ENCODE measurements at regions not wholly inside any gene's neighbourhood (a gene's known extent, or its start where the extent isn't known, plus 50 kb on each side); places are given as distances from the start of the nearest gene placed in this dataset.

DNA sequence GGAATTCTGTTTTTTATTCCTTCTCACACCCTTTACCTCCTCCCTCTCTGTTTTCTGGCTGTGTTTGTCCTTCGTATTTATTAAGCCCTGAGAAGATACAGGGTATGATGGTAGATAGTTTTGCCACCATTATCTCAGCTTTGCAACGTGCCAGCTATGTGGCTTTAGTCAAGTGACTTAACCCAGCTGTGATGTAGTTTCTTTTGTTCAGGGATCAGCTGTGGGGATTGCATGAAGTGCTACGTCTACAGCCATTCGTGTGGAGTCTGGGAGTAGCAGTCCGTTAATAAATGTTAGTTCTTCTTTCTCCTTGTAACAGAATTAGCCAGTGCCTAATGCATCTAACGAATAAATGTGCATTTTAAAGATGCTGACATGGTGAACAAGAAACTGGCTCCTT lies 128.4 kb downstream of the HAPSTR1 start:
- no peak overlapping the region for H3K9ac ChIP-seq (ENCODE audit: low read depth, low read length, poor library complexity)
- peaks cover 0 to 3% of the 10 kb centered on the region in 2 donors for H3K9me3 ChIP-seq (replicated peaks in 1 of 2; ENCODE audit: control insufficient read depth in 2 of 2, insufficient read depth in 1 of 2, low read depth in 1 of 2, low read length in 2 of 2)
- H2AFZ ChIP-seq (ENCODE audit: low read length): no peak overlapping the region
- H2BK5ac ChIP-seq (ENCODE audit: low read length): no peak overlapping the region
- H3K79me1 ChIP-seq (ENCODE audit: low read depth, low read length): no peaks in the 10 kb centered on the region
- no peak overlapping the region for H2BK12ac ChIP-seq (ENCODE audit: low read length)
- no peak overlapping the region for H3K18ac ChIP-seq (ENCODE audit: low read length)
- no peaks in the 10 kb centered on the region for H3K27me3 ChIP-seq (ENCODE audit: control insufficient read depth in 3 of 3, insufficient read depth in 3 of 3, low read depth in 1 of 3, low read length in 3 of 3)
- H3K4ac ChIP-seq (ENCODE audit: low read length): no peak overlapping the region
- H3K4me2 ChIP-seq (ENCODE audit: insufficient read depth, low read length, poor library complexity, severe bottlenecking): no peak overlapping the region
- peak; percentile 4 for DNase-seq (ENCODE audit: low spot score)
- no peaks in the 10 kb centered on the region for H3K36me3 ChIP-seq (replicated peaks in 1 of 2; ENCODE audit: control insufficient read depth in 2 of 2, insufficient read depth in 2 of 2, low read length in 2 of 2)
- no peak overlapping the region for H3K14ac ChIP-seq (ENCODE audit: low read length)
- H4K8ac ChIP-seq (ENCODE audit: low read depth, low read length): no peak overlapping the region
- no peak overlapping the region for H3K4me3 ChIP-seq (ENCODE audit: low read length in 2 of 2)
- no peak overlapping the region for H2BK120ac ChIP-seq (ENCODE audit: low read depth, low read length)
- H4K91ac ChIP-seq (ENCODE audit: low read depth, low read length, poor library complexity): no peak overlapping the region
- WGBS, 2 donors (ENCODE audit: extremely low coverage in 2 of 2, insufficient read length in 2 of 2, insufficient replicate concordance in 1 of 2): no CpG with 5 or more reads among the region's 6 CpGs
- no peak overlapping the region for H3K27ac ChIP-seq (replicated peaks; ENCODE audit: low read length)
- peaks cover 5 to 7% of the 10 kb centered on the region in 2 donors for H3K4me1 ChIP-seq (ENCODE audit: control insufficient read depth in 2 of 2, insufficient read depth in 1 of 2, low read depth in 1 of 2, low read length in 2 of 2)
- H2BK15ac ChIP-seq (ENCODE audit: low read length): no peak overlapping the region
- H2AK5ac ChIP-seq (ENCODE audit: low read depth, low read length): no peak overlapping the region
- H3K23ac ChIP-seq (ENCODE audit: low read depth, low read length, poor library complexity): no peak overlapping the region

DNA sequence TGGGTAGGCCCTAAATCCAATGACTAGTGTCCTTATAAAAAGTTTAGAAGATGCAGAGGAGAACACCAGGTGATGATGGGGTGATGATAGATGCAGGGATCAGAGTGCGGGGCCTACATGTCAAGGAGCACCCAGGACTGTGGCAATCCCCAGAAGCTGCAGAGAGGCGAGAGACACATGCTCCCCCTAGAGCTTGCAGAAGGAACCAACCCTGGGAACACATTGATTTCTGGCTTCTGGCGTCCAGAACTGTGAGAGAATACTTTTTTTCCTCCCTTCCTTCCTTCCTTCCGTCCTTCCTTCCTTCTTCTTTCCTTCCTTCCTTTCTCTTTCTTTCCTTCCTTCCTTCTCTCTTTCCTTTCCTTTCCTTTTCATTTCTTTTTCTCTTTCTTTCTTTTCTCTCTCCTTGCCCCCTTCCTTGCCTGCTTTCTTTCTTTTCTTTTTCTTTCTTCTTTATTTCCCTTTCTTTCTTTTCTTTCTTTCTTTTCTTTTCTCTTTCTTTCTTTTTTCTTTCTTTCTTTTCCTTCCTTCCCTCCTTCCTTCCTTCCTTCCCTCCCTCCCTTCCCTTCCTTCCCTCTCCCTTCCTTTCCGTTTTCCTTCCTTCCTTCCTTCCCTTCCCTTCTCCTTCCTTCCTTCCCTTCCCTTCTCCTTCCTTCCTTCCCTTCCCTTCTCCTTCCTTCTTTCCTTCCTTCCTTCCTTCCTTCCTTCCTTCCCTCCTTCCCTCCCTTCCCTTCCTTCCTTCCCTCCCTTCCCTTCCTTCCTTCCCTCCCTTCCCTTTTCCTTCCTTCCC lies 134.3 kb downstream of the HAPSTR1 start:
- Histone ChIP-seq H2BK120ac (ENCODE audit: low read depth, low read length) (no peak overlapping the region), H2BK12ac (ENCODE audit: low read length) (no peak overlapping the region), H3K36me3 (replicated peaks in 1 of 2; ENCODE audit: control insufficient read depth in 2 of 2, insufficient read depth in 2 of 2, low read length in 2 of 2) (no peaks in the 10 kb centered on the region), H3K9me3 (replicated peaks in 1 of 2; ENCODE audit: control insufficient read depth in 2 of 2, insufficient read depth in 1 of 2, low read depth in 1 of 2, low read length in 2 of 2) (peaks cover 0 to 3% of the 10 kb centered on the region in 2 donors), H3K27ac (replicated peaks; ENCODE audit: low read length) (no peak overlapping the region), H2AK5ac (ENCODE audit: low read depth, low read length) (no peak overlapping the region), H3K27me3 (ENCODE audit: control insufficient read depth in 3 of 3, insufficient read depth in 3 of 3, low read depth in 1 of 3, low read length in 3 of 3) (no peaks in the 10 kb centered on the region), H3K4me2 (ENCODE audit: insufficient read depth, low read length, poor library complexity, severe bottlenecking) (no peak overlapping the region), H3K4me1 (ENCODE audit: control insufficient read depth in 2 of 2, insufficient read depth in 1 of 2, low read depth in 1 of 2, low read length in 2 of 2) (peaks cover 0 to 1% of the 10 kb centered on the region in 2 donors), H3K4ac (ENCODE audit: low read length) (no peak overlapping the region), H4K8ac (ENCODE audit: low read depth, low read length) (no peak overlapping the region), H3K9ac (ENCODE audit: low read depth, low read length, poor library complexity) (no peak overlapping the region), H3K23ac (ENCODE audit: low read depth, low read length, poor library complexity) (no peak overlapping the region), H3K4me3 (ENCODE audit: low read length in 2 of 2) (no peak overlapping the region), H2BK15ac (ENCODE audit: low read length) (no peak overlapping the region), H2AFZ (ENCODE audit: low read length) (no peak overlapping the region), H3K18ac (ENCODE audit: low read length) (no peak overlapping the region), H2BK5ac (ENCODE audit: low read length) (no peak overlapping the region), H3K79me1 (ENCODE audit: low read depth, low read length) (no peaks in the 10 kb centered on the region), H3K14ac (ENCODE audit: low read length) (no peak overlapping the region), H4K91ac (ENCODE audit: low read depth, low read length, poor library complexity) (no peak overlapping the region)
- DNase-seq (ENCODE audit: low spot score): peak; percentile 9
- WGBS, 2 donors (ENCODE audit: extremely low coverage in 2 of 2, insufficient read length in 2 of 2, insufficient replicate concordance in 1 of 2): no CpG with 5 or more reads among the region's 5 CpGs

DNA sequence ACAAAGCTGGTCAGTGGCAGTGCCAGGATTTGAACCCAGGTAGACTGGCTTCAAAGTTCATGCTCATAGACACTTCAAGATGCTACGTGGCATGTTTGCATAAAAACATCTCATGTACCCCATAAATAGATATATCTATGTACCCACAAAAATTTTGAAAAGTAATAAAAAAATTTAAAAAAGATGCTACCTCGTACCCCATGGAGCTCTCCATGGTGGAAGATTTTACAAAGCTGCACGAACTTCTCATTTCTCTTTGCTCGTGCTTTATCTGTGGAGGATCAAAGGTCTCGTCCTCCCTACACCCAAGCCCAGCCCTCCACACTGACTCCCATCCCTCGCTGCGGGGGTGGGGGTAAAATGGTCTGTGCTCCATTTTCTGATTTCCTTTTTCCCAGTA lies 135.5 kb downstream of the HAPSTR1 start:
- no peaks in the 10 kb centered on the region for H3K4me1 ChIP-seq (ENCODE audit: control insufficient read depth in 2 of 2, insufficient read depth in 1 of 2, low read depth in 1 of 2, low read length in 2 of 2)
- H2AFZ ChIP-seq (ENCODE audit: low read length): no peak overlapping the region
- no peaks in the 10 kb centered on the region for H3K27me3 ChIP-seq (ENCODE audit: control insufficient read depth in 3 of 3, insufficient read depth in 3 of 3, low read depth in 1 of 3, low read length in 3 of 3)
- no peaks in the 10 kb centered on the region for H3K36me3 ChIP-seq (replicated peaks in 1 of 2; ENCODE audit: control insufficient read depth in 2 of 2, insufficient read depth in 2 of 2, low read length in 2 of 2)
- DNase-seq (ENCODE audit: low spot score): no peak
- H2BK15ac ChIP-seq (ENCODE audit: low read length): no peak overlapping the region
- no peaks in the 10 kb centered on the region for H3K79me1 ChIP-seq (ENCODE audit: low read depth, low read length)
- H3K14ac ChIP-seq (ENCODE audit: low read length): no peak overlapping the region
- H3K9ac ChIP-seq (ENCODE audit: low read depth, low read length, poor library complexity): no peak overlapping the region
- no peak overlapping the region for H2BK120ac ChIP-seq (ENCODE audit: low read depth, low read length)
- H2AK5ac ChIP-seq (ENCODE audit: low read depth, low read length): no peak overlapping the region
- H3K4me2 ChIP-seq (ENCODE audit: insufficient read depth, low read length, poor library complexity, severe bottlenecking): no peak overlapping the region
- H2BK5ac ChIP-seq (ENCODE audit: low read length): no peak overlapping the region
- no peak overlapping the region for H3K4me3 ChIP-seq (ENCODE audit: low read length in 2 of 2)
- peaks cover 0 to 3% of the 10 kb centered on the region in 2 donors for H3K9me3 ChIP-seq (replicated peaks in 1 of 2; ENCODE audit: control insufficient read depth in 2 of 2, insufficient read depth in 1 of 2, low read depth in 1 of 2, low read length in 2 of 2)
- no peak overlapping the region for H2BK12ac ChIP-seq (ENCODE audit: low read length)
- H3K23ac ChIP-seq (ENCODE audit: low read depth, low read length, poor library complexity): no peak overlapping the region
- no peak overlapping the region for H3K4ac ChIP-seq (ENCODE audit: low read length)
- H4K8ac ChIP-seq (ENCODE audit: low read depth, low read length): no peak overlapping the region
- H3K27ac ChIP-seq (replicated peaks; ENCODE audit: low read length): no peak overlapping the region
- no peak overlapping the region for H3K18ac ChIP-seq (ENCODE audit: low read length)
- no CpG with 5 or more reads among the region's 7 CpGs for WGBS, 2 donors (ENCODE audit: extremely low coverage in 2 of 2, insufficient read length in 2 of 2, insufficient replicate concordance in 1 of 2)
- no peak overlapping the region for H4K91ac ChIP-seq (ENCODE audit: low read depth, low read length, poor library complexity)

- no peaks in the 10 kb centered on the region for H3K9me3 ChIP-seq (replicated peaks in 1 of 2; ENCODE audit: control insufficient read depth in 2 of 2, insufficient read depth in 1 of 2, low read depth in 1 of 2, low read length in 2 of 2)
- no peak overlapping the region for H3K4ac ChIP-seq (ENCODE audit: low read length)
- H2BK120ac ChIP-seq (ENCODE audit: low read depth, low read length): no peak overlapping the region
- no peak overlapping the region for H3K18ac ChIP-seq (ENCODE audit: low read length)
- no peak overlapping the region for H2BK5ac ChIP-seq (ENCODE audit: low read length)
- no peak overlapping the region for H2AK5ac ChIP-seq (ENCODE audit: low read depth, low read length)
- peaks cover 0 to 2% of the 10 kb centered on the region in 2 donors for H3K4me1 ChIP-seq (ENCODE audit: control insufficient read depth in 2 of 2, insufficient read depth in 1 of 2, low read depth in 1 of 2, low read length in 2 of 2)
- no peaks in the 10 kb centered on the region for H3K27me3 ChIP-seq (ENCODE audit: control insufficient read depth in 3 of 3, insufficient read depth in 3 of 3, low read depth in 1 of 3, low read length in 3 of 3)
- no peak for DNase-seq (ENCODE audit: low spot score)
- no peak overlapping the region for H2BK15ac ChIP-seq (ENCODE audit: low read length)
- no peak overlapping the region for H3K14ac ChIP-seq (ENCODE audit: low read length)
- H3K79me1 ChIP-seq (ENCODE audit: low read depth, low read length): no peaks in the 10 kb centered on the region
- no peaks in the 10 kb centered on the region for H3K36me3 ChIP-seq (replicated peaks in 1 of 2; ENCODE audit: control insufficient read depth in 2 of 2, insufficient read depth in 2 of 2, low read length in 2 of 2)
- H3K4me3 ChIP-seq (ENCODE audit: low read length in 2 of 2): no peak overlapping the region
- no peak overlapping the region for H4K8ac ChIP-seq (ENCODE audit: low read depth, low read length)
- H2BK12ac ChIP-seq (ENCODE audit: low read length): no peak overlapping the region
- no peak overlapping the region for H3K4me2 ChIP-seq (ENCODE audit: insufficient read depth, low read length, poor library complexity, severe bottlenecking)
- no peak overlapping the region for H2AFZ ChIP-seq (ENCODE audit: low read length)
- H4K91ac ChIP-seq (ENCODE audit: low read depth, low read length, poor library complexity): no peak overlapping the region
- H3K27ac ChIP-seq (replicated peaks; ENCODE audit: low read length): no peak overlapping the region
- H3K23ac ChIP-seq (ENCODE audit: low read depth, low read length, poor library complexity): no peak overlapping the region
- no peak overlapping the region for H3K9ac ChIP-seq (ENCODE audit: low read depth, low read length, poor library complexity)
- WGBS, 2 donors (ENCODE audit: extremely low coverage in 2 of 2, insufficient read length in 2 of 2, insufficient replicate concordance in 1 of 2): no CpG with 5 or more reads among the region's 2 CpGs
Measured at GRCh38 chr16:9231039-9231438, 139.6 kb downstream of the HAPSTR1 start.

Data from neuronal stem cell (in vitro differentiated cells).